LNCaP clone FGC (cell line): ENCODE measurements at regions not wholly inside any gene's neighbourhood (a gene's known extent, or its start where the extent isn't known, plus 50 kb on each side); places are given as distances from the start of the nearest gene placed in this dataset.

Experiments used
- DNase-seq: peaks from one replicate; pipeline ENCODE4 v3.0.0-alpha.2; 2011; ENCODE audit warnings: low read depth
- H3K4me3 ChIP-seq: 2 replicates; pipeline ENCODE4 v1.5.1; 2011; ENCODE audit warnings: mild to moderate bottlenecking, low read depth, low read length, control low read depth
- TF ChIP-seq, protein P1 (sequence below): IDR thresholded peaks from 2 replicates; pipeline ENCODE4 v1.5.1; 2012; ENCODE audit warnings: mild to moderate bottlenecking; ENCODE audit not compliant: control insufficient read depth, insufficient read depth; ENCODE audit errors: extremely low read depth

DNA sequence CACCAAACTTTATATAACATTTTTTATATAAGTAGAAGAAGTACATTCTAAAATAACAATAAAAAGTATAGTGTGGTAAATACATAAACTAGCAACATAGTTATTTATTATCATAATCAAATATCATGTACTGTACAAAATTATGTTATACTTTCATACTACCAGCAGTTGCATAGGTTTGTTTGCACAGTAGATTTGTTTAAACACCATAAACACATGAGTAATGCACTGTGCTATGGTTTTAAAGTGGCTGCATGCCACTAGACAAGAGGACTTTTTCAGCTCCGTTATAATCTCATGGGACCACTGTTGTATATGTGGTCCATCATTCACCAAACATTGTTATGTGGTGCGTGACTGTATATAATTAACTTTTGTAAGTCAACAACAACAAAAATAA lies 137.6 kb downstream of the DRD1 start:
- TF ChIP-seq, protein P1, sequence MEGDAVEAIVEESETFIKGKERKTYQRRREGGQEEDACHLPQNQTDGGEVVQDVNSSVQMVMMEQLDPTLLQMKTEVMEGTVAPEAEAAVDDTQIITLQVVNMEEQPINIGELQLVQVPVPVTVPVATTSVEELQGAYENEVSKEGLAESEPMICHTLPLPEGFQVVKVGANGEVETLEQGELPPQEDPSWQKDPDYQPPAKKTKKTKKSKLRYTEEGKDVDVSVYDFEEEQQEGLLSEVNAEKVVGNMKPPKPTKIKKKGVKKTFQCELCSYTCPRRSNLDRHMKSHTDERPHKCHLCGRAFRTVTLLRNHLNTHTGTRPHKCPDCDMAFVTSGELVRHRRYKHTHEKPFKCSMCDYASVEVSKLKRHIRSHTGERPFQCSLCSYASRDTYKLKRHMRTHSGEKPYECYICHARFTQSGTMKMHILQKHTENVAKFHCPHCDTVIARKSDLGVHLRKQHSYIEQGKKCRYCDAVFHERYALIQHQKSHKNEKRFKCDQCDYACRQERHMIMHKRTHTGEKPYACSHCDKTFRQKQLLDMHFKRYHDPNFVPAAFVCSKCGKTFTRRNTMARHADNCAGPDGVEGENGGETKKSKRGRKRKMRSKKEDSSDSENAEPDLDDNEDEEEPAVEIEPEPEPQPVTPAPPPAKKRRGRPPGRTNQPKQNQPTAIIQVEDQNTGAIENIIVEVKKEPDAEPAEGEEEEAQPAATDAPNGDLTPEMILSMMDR = no peak
- no peak overlapping the region for H3K4me3 ChIP-seq
- peak; percentile 3 for DNase-seq

DNA sequence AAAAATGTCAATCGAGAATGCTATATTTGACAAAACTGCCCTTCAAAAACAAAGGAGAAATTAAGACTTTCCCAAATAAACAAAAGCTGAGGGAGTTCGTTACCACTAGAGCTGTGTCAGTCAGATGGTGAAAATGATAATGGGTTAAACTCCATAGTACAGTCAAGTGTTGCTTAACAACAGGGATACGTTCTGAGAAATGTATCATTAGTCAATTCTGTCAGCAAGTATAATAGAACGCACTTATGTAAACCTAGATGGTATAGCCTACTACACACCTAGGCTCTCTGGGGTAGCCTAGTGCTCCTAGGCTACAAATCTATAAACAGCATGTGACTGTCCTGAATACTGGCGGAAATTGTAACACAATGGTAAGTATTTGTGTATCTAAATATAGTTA lies 138.7 kb downstream of the DRD1 start:
- TF ChIP-seq, protein P1 = no peak
- H3K4me3 ChIP-seq = no peak overlapping the region
- DNase-seq = no peak

DNA sequence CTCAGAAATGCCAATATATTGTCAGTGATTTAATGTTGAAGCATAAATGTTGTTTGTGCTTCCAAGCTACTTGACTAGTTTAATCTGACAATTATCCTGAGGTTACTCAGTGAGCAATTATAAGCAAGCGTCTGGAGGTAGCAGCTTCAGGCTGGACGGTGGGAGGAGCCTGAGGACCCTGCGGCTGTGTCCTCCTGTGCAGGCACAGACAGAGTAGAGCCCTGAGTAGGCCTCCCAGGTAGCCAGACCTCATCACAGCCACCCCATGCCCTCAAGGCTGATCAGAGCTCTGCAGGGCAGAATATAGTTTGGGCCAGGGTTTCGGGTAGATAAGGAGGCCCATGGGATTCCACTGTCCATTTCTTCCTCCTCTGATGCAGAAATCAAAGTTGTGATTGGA lies 153.6 kb downstream of the DRD1 start:
- no peak for DNase-seq
- no peak overlapping the region for H3K4me3 ChIP-seq
- TF ChIP-seq, protein P1 = no peak

DNA sequence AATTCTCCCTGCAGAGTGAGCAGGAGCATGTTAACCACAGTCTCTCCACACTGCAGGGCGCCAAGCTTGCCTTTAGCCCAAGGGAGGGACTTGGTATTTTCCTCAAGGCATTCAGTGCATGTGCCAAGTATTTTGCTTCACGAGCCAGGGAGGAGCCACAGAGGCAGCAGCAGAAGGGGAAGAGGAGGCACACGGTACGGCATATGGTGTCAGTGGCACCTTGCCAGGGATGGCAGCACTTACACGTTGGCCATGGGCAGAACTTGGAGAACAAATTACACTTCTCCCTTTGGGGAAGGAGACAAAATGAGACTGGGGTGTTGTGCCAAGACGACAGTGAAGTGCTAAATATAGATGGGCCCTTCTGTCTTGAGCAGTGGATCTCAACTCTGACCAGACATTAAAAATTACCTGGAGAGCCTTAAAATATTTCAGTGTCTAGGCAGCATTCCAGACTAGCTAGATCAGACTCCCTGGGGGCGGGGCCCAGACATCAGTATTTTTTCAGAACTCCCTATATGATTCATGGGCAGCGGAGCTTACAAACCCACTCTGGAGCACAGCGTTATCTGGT lies 155.8 kb downstream of the DRD1 start:
- H3K4me3 ChIP-seq = no peak overlapping the region
- TF ChIP-seq, protein P1 = no peak
- no peak for DNase-seq

DNA sequence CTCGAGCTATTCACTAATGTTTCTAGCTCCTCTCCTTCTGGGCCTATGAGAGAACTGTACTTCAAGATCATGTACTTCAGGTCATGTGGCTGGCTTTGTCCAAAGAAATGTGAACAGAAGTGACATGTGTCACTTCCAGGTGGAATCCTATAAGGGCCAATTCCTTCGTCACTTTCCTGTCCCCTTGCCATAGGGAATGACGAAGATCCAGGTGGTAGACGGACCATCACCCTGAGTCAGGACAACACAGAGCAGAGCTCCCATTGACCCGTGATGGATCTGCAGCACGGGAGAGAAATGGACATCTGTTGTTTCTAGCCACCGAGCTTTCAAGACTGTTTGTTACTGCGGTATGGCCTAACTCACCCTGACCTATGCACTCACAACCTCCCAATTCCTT lies 157.0 kb downstream of the DRD1 start:
- no peak for DNase-seq
- no peak overlapping the region for H3K4me3 ChIP-seq
- TF ChIP-seq, protein P1 = no peak

DNA sequence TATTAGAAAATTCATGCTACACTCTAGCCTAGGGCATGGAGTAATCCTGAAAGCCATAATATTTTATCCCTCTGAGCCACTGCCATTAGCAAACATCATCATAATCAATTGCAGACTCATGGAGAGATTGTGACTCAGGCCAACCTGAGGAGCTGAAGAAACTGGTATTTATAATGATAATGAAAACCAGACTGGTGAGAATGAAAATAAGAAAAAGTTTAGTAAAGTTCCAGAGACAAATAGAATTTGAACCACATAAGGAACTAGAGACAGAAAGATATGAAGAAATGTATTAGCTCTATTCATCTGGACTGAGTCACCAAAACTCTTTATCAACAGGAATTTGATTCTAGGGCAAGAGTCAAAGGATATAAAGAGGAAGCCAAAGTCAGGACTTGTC lies 158.7 kb downstream of the DRD1 start:
- DNase-seq = no peak
- no peak overlapping the region for H3K4me3 ChIP-seq
- TF ChIP-seq, protein P1 = no peak

DNA sequence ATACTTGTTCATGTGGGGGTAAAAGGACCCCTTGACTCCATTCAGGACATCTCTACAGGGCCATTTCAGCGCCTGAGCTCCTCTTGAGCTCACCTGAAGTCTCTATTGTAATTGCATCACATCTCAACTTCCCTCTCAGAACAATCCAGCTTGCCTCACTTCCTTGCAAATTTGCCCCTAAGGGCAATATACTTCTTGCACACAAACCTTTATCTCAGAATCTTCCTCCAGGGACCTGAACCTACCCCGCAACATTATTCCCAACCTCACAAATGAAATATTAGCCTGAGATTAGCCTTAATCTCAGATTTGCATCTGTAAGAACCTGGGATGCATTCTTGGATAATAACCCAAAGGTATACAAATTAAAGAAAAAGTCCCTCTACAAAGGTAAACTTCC lies 159.2 kb downstream of the DRD1 start:
- TF ChIP-seq, protein P1 = no peak
- H3K4me3 ChIP-seq = no peak overlapping the region
- DNase-seq = no peak
